DOHH2 (cell line): ENCODE measurements at regions not wholly inside any gene's neighbourhood (a gene's known extent, or its start where the extent isn't known, plus 50 kb on each side); places are given as distances from the start of the nearest gene placed in this dataset.

Experiments used
- CTCF ChIP-seq: fragments of 200-600 bp; sonication (generic); IDR thresholded peaks from one replicate; pipeline ENCODE4 v1.5.1; 2014; ENCODE audit warnings: antibody characterized with exemption, mild to moderate bottlenecking, low read depth, low read length; ENCODE audit not compliant: poor library complexity, severe bottlenecking
- EZH2phosphoT487 ChIP-seq: fragments of 200-600 bp; sonication (generic); IDR thresholded peaks from 2 replicates; pipeline ENCODE4 v1.6.1; 2017; ENCODE audit warnings: borderline replicate concordance, mild to moderate bottlenecking, antibody characterized with exemption, low read length, moderate library complexity, mixed read lengths

GRCh38 chr4:134540588-134540987 lies 339.0 kb upstream of the PABPC4L start:
- TF ChIP-seq EZH2phosphoT487 (no peak), CTCF (no peak)
